ENCODE measurements at regions not wholly inside any gene's neighbourhood (a gene's known extent, or its start where the extent isn't known, plus 50 kb on each side); places are given as distances from the start of the nearest gene placed in this dataset.

GRCh38 chr21:39016740-39017315 lies 166.4 kb downstream of the PSMG1 start:
- Mint-ChIP-seq H3K4me3 (peak overlapping the region in 3 of 8 donors; percentile 4 to 69 (median 7)), H3K27me3 (peaks cover 9 to 26% (median 25%) of the 10 kb centered on the region in 3 donors), H3K9me3 (no peaks in the 10 kb centered on the region), H3K4me1 (peaks cover 13 to 17% (median 16%) of the 10 kb centered on the region in 3 donors), H3K27ac (no peak overlapping the region), H3K36me3 (peaks cover 0 to 6% of the 10 kb centered on the region in 2 donors)
- DNase-seq (peak; percentile 53), ATAC-seq (ENCODE audit: low read depth in 2 of 2) (peak; percentile 99)

- H3K4me1 Mint-ChIP-seq = peaks cover 9 to 17% (median 16%) of the 10 kb centered on the region in 3 donors
- H3K27me3 Mint-ChIP-seq = peaks cover 3 to 21% (median 15%) of the 10 kb centered on the region in 3 donors
- ATAC-seq (ENCODE audit: low read depth in 2 of 2) = no peak
- no peak overlapping the region for H3K4me3 Mint-ChIP-seq
- no peak overlapping the region for H3K27ac Mint-ChIP-seq
- DNase-seq = no peak
- peaks cover 0 to under 1% of the 10 kb centered on the region in 2 donors for H3K36me3 Mint-ChIP-seq
- H3K9me3 Mint-ChIP-seq = peaks cover 0 to 4% (median 0%) of the 10 kb centered on the region in 7 donors
Measured at GRCh38 chr21:39014747-39015146, 168.5 kb downstream of the PSMG1 start.

- Mint-ChIP-seq H3K27ac (no peak overlapping the region), H3K4me3 (no peak overlapping the region), H3K36me3 (no peaks in the 10 kb centered on the region), H3K9me3 (peaks cover 0 to 6% (median 0%) of the 10 kb centered on the region in 7 donors), H3K4me1 (peaks cover 9 to 15% (median 13%) of the 10 kb centered on the region in 3 donors), H3K27me3 (peaks cover 0 to 8% (median 8%) of the 10 kb centered on the region in 3 donors)
- DNase-seq (no peak), ATAC-seq (ENCODE audit: low read depth in 2 of 2) (no peak)
Measured at GRCh38 chr21:39012326-39013230, 170.7 kb downstream of the PSMG1 start.

- H3K4me3 Mint-ChIP-seq = no peak overlapping the region
- H3K27me3 Mint-ChIP-seq = peaks cover 0 to 8% (median 8%) of the 10 kb centered on the region in 3 donors
- no peak overlapping the region for H3K27ac Mint-ChIP-seq
- no peaks in the 10 kb centered on the region for H3K36me3 Mint-ChIP-seq
- peaks cover 0 to 6% (median 0%) of the 10 kb centered on the region in 7 donors for H3K9me3 Mint-ChIP-seq
- DNase-seq = no peak
- peaks cover 6 to 14% (median 9%) of the 10 kb centered on the region in 3 donors for H3K4me1 Mint-ChIP-seq
- no peak for ATAC-seq (ENCODE audit: low read depth in 2 of 2)
Measured at GRCh38 chr21:39011911-39012310, 171.3 kb downstream of the PSMG1 start.

- peaks cover 14 to 17% (median 16%) of the 10 kb centered on the region in 3 donors for H3K4me1 Mint-ChIP-seq
- H3K27ac Mint-ChIP-seq = peak overlapping the region in 3 of 6 donors; percentile 38 to 66 (median 47)
- H3K9me3 Mint-ChIP-seq = peaks cover 0 to 9% (median 4%) of the 10 kb centered on the region in 7 donors
- H3K4me3 Mint-ChIP-seq = no peak overlapping the region
- no peak for ATAC-seq (ENCODE audit: low read depth in 2 of 2)
- H3K36me3 Mint-ChIP-seq = no peaks in the 10 kb centered on the region
- peaks cover 6 to 13% (median 8%) of the 10 kb centered on the region in 3 donors for H3K27me3 Mint-ChIP-seq
- no peak for DNase-seq
Measured at GRCh38 chr21:39010629-39011404, 172.4 kb downstream of the PSMG1 start.

- H3K36me3 Mint-ChIP-seq = no peaks in the 10 kb centered on the region
- DNase-seq (no peak), ATAC-seq (ENCODE audit: low read depth in 2 of 2) (no peak)
- no peak overlapping the region for H3K27ac Mint-ChIP-seq
- H3K9me3 Mint-ChIP-seq = peaks cover 0 to 10% (median 4%) of the 10 kb centered on the region in 7 donors
- H3K4me3 Mint-ChIP-seq = no peak overlapping the region
- H3K4me1 Mint-ChIP-seq = peaks cover 19 to 26% (median 25%) of the 10 kb centered on the region in 3 donors
- H3K27me3 Mint-ChIP-seq = peaks cover 8 to 17% (median 12%) of the 10 kb centered on the region in 3 donors
Measured at GRCh38 chr21:39009587-39010225, 173.5 kb downstream of the PSMG1 start.

GRCh38 chr21:39007985-39008384 lies 175.3 kb downstream of the PSMG1 start:
- ATAC-seq (ENCODE audit: low read depth in 2 of 2) (no peak), DNase-seq (no peak)
- no peak overlapping the region for H3K4me3 Mint-ChIP-seq
- H3K9me3 Mint-ChIP-seq = peaks cover 0 to 10% (median 4%) of the 10 kb centered on the region in 7 donors
- peaks cover 20 to 34% (median 28%) of the 10 kb centered on the region in 3 donors for H3K4me1 Mint-ChIP-seq
- no peak overlapping the region for H3K27ac Mint-ChIP-seq
- no peaks in the 10 kb centered on the region for H3K36me3 Mint-ChIP-seq
- peaks cover 22 to 27% (median 25%) of the 10 kb centered on the region in 3 donors for H3K27me3 Mint-ChIP-seq

- peaks cover 23 to 32% (median 29%) of the 10 kb centered on the region in 3 donors for H3K27me3 Mint-ChIP-seq
- H3K9me3 Mint-ChIP-seq = peaks cover 0 to 10% (median 4%) of the 10 kb centered on the region in 7 donors
- peaks cover 20 to 34% (median 28%) of the 10 kb centered on the region in 3 donors for H3K4me1 Mint-ChIP-seq
- no peak for DNase-seq
- no peaks in the 10 kb centered on the region for H3K36me3 Mint-ChIP-seq
- peak overlapping the region in 1 of 6 donors; percentile 39 for H3K27ac Mint-ChIP-seq
- H3K4me3 Mint-ChIP-seq = peak overlapping the region in 1 of 8 donors; percentile 10
- no peak for ATAC-seq (ENCODE audit: low read depth in 2 of 2)
Measured at GRCh38 chr21:39007532-39007931, 175.7 kb downstream of the PSMG1 start.

GRCh38 chr21:39006571-39007311 lies 176.5 kb downstream of the PSMG1 start:
- ATAC-seq (ENCODE audit: low read depth in 2 of 2) = peak; percentile 41 to 61
- Mint-ChIP-seq H3K36me3 (no peaks in the 10 kb centered on the region), H3K27me3 (peaks cover 31 to 39% (median 34%) of the 10 kb centered on the region in 3 donors), H3K4me1 (peaks cover 20 to 34% (median 28%) of the 10 kb centered on the region in 3 donors), H3K4me3 (peak overlapping the region in 6 of 8 donors; percentile 47 to 82 (median 67)), H3K9me3 (peaks cover 0 to 10% (median 4%) of the 10 kb centered on the region in 7 donors), H3K27ac (peak overlapping the region in 1 of 6 donors; percentile 39)
- DNase-seq = no peak

GRCh38 chr21:39005502-39005787 lies 177.8 kb downstream of the PSMG1 start:
- H3K4me3 Mint-ChIP-seq = peak overlapping the region in 2 of 8 donors; percentile 37 to 47
- no peaks in the 10 kb centered on the region for H3K36me3 Mint-ChIP-seq
- H3K27me3 Mint-ChIP-seq = peaks cover 34 to 44% (median 36%) of the 10 kb centered on the region in 3 donors
- ATAC-seq (ENCODE audit: low read depth in 2 of 2) = no peak
- H3K4me1 Mint-ChIP-seq = peaks cover 21 to 34% (median 33%) of the 10 kb centered on the region in 3 donors
- H3K27ac Mint-ChIP-seq = peak overlapping the region in 1 of 6 donors; percentile 12
- DNase-seq = no peak
- peaks cover 0 to 9% (median 4%) of the 10 kb centered on the region in 7 donors for H3K9me3 Mint-ChIP-seq

- Mint-ChIP-seq H3K4me3 (peak overlapping the region in 5 of 8 donors; percentile 31 to 87 (median 70)), H3K36me3 (no peaks in the 10 kb centered on the region), H3K4me1 (peaks cover 21 to 34% (median 33%) of the 10 kb centered on the region in 3 donors), H3K27ac (peak overlapping the region in 1 of 6 donors; percentile 53), H3K27me3 (peaks cover 34 to 50% (median 42%) of the 10 kb centered on the region in 3 donors), H3K9me3 (peaks cover 0 to 9% (median 4%) of the 10 kb centered on the region in 7 donors)
- no peak for DNase-seq
- ATAC-seq (ENCODE audit: low read depth in 2 of 2) = peak; percentile 21 to 40
Measured at GRCh38 chr21:39004634-39005501, 178.4 kb downstream of the PSMG1 start.

All from naive B cell (primary cell).